OCI-LY1 (cell line): ENCODE measurements at regions not wholly inside any gene's neighbourhood (a gene's known extent, or its start where the extent isn't known, plus 50 kb on each side); places are given as distances from the start of the nearest gene placed in this dataset.

Source experiments
- H2AFZ ChIP-seq: fragments of 200-600 bp; sonication (generic), shearing (Covaris generic); 2 replicates; pipeline ENCODE4 v1.6.0; 2014; ENCODE audit warnings: antibody characterized with exemption, mild to moderate bottlenecking, low read length
- H3F3A ChIP-seq: fragments of 200-600 bp; sonication (generic), shearing (Covaris generic); 2 replicates; pipeline ENCODE4 v1.6.0; 2014; ENCODE audit warnings: mild to moderate bottlenecking, antibody characterized with exemption, low read length, moderate library complexity; ENCODE audit not compliant: insufficient read depth
- H3K27ac ChIP-seq: fragments of 200-600 bp; sonication (generic); 2 replicates; pipeline ENCODE4 v1.5.1; 2014; ENCODE audit warnings: low read length, mixed run types, mild to moderate bottlenecking, low read depth; ENCODE audit not compliant: poor library complexity, severe bottlenecking
- H3K27me3 ChIP-seq: fragments of 200-600 bp; sonication (generic); 2 replicates; pipeline ENCODE4 v1.6.0; 2014; ENCODE audit warnings: antibody characterized with exemption, mild to moderate bottlenecking, low read length, moderate library complexity; ENCODE audit not compliant: insufficient read depth
- H3K36me3 ChIP-seq: fragments of 200-600 bp; sonication (generic); 2 replicates; pipeline ENCODE4 v1.6.1; 2014; ENCODE audit warnings: mild to moderate bottlenecking, antibody characterized with exemption, low read length, moderate library complexity, mixed read lengths; ENCODE audit not compliant: insufficient read depth
- H3K4me1 ChIP-seq: fragments of 200-600 bp; sonication (generic); 2 replicates; pipeline ENCODE4 v1.5.1; 2014; ENCODE audit warnings: mild to moderate bottlenecking, low read length, moderate library complexity; ENCODE audit not compliant: insufficient read depth, severe bottlenecking
- H3K4me2 ChIP-seq: fragments of 200-600 bp; sonication (generic), shearing (Covaris generic); 2 replicates; pipeline ENCODE4 v1.6.1; 2014; ENCODE audit warnings: low read length
- H3K4me3 ChIP-seq: fragments of 200-600 bp; sonication (generic); 2 replicates; pipeline ENCODE4 v1.5.1; 2014; ENCODE audit warnings: low read length, low read depth, mild to moderate bottlenecking, mixed read lengths; ENCODE audit not compliant: poor library complexity, severe bottlenecking
- H3K79me2 ChIP-seq: fragments of 200-600 bp; shearing (Covaris generic); 2 replicates; pipeline ENCODE4 v1.6.1; 2016; ENCODE audit warnings: mixed run types, low read length, mixed read lengths; ENCODE audit not compliant: insufficient read depth
- H3K9ac ChIP-seq: fragments of 200-600 bp; sonication (generic), shearing (Covaris generic); 2 replicates; pipeline ENCODE4 v1.6.1; 2014; ENCODE audit warnings: mild to moderate bottlenecking, low read length, mixed read lengths
- H3K9me2 ChIP-seq: fragments of 200-600 bp; sonication (generic), shearing (Covaris generic); 2 replicates; pipeline ENCODE4 v1.6.1; 2014; ENCODE audit warnings: low read depth, mild to moderate bottlenecking, low read length, mixed read lengths
- H3K9me3 ChIP-seq: fragments of 200-600 bp; shearing (Covaris generic); 2 replicates; pipeline ENCODE4 v1.6.1; 2014; ENCODE audit warnings: low read length, mixed read lengths
- H4K20me1 ChIP-seq: fragments of 200-600 bp; sonication (generic), shearing (Covaris generic); 2 replicates; pipeline ENCODE4 v1.6.0; 2016; ENCODE audit warnings: mild to moderate bottlenecking, low read length; ENCODE audit not compliant: insufficient read depth
- EZH2 ChIP-seq: fragments of 200-600 bp; sonication (generic), shearing (Covaris generic); IDR thresholded peaks from 2 replicates; pipeline ENCODE4 v1.8.0; 2017; ENCODE audit warnings: borderline replicate concordance, mixed run types, mild to moderate bottlenecking, antibody characterized with exemption, low read length, moderate library complexity, mixed read lengths
- TF ChIP-seq, protein P1 (sequence below): fragments of 200-600 bp; sonication (generic), shearing (Covaris generic); IDR thresholded peaks from 2 replicates; pipeline ENCODE4 v1.5.1; 2017; ENCODE audit warnings: mild to moderate bottlenecking, antibody characterized with exemption, low read length, moderate library complexity, mixed read lengths

DNA sequence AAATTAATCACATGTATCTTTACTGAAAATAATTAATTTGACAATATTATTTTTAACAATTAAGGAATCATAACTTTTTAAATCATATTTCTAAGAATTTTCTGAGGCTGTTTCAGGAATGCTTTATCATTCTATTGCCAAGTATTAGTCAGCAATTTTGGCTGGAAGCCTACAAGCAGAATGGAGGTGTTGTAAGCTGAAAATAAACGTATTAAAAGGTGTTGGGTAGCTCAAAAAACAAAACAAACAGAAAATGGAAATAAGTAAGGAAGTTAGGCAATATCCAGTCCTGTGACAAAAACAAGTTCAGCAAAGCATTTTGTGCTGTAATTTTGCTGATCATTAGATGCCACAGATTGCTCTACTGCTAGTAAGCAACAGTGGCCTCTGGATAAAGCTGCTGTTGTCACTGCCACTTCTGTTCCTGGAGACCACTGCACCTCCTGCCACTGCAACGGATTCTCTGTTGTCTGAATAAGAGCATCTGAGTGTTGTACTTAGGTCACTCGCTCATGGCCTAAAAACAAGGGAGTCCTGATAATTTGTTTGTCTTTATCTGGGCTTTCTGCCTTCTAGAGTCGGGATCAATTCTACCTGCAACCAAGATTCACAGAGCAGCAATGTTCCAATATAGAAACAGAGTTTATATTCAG, 63.5 kb upstream of the SLITRK3 start:
- no peak overlapping the region for H3K27ac ChIP-seq
- no peaks in the 10 kb centered on the region for H3F3A ChIP-seq
- no peak overlapping the region for H3K4me2 ChIP-seq
- H4K20me1 ChIP-seq = no peaks in the 10 kb centered on the region
- no peaks in the 10 kb centered on the region for H3K36me3 ChIP-seq
- no peaks in the 10 kb centered on the region for H3K9me2 ChIP-seq
- H3K9me3 ChIP-seq = no peaks in the 10 kb centered on the region
- no peak overlapping the region for H2AFZ ChIP-seq
- H3K4me3 ChIP-seq = no peak overlapping the region
- no peaks in the 10 kb centered on the region for H3K4me1 ChIP-seq
- TF ChIP-seq, protein P1, sequence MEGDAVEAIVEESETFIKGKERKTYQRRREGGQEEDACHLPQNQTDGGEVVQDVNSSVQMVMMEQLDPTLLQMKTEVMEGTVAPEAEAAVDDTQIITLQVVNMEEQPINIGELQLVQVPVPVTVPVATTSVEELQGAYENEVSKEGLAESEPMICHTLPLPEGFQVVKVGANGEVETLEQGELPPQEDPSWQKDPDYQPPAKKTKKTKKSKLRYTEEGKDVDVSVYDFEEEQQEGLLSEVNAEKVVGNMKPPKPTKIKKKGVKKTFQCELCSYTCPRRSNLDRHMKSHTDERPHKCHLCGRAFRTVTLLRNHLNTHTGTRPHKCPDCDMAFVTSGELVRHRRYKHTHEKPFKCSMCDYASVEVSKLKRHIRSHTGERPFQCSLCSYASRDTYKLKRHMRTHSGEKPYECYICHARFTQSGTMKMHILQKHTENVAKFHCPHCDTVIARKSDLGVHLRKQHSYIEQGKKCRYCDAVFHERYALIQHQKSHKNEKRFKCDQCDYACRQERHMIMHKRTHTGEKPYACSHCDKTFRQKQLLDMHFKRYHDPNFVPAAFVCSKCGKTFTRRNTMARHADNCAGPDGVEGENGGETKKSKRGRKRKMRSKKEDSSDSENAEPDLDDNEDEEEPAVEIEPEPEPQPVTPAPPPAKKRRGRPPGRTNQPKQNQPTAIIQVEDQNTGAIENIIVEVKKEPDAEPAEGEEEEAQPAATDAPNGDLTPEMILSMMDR = no peak
- TF ChIP-seq EZH2 = no peak
- no peaks in the 10 kb centered on the region for H3K79me2 ChIP-seq
- no peak overlapping the region for H3K9ac ChIP-seq
- H3K27me3 ChIP-seq = no peaks in the 10 kb centered on the region

DNA sequence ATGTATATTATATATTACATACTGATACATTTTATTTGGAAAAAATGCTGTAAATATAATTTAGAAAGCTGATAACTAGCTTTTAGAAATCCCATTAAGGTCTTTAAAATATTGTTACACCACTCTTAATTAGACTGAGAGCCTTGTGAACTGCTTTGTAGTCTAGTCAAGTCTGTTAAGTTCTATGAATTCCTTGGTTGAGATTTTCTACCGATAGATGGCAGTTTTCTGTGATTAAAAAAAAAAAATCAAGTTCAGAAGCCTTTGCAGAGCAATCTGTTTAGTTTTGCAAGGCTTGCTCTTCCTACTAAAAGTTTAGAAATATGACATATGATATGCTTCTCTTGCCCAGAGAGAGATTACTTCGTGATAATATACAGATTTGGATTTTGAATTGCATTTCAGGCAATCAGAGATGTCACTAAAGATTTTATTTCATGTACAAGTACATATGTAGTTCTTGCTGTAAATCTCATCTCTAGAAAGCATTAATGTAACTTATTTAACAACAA, 60.4 kb upstream of the SLITRK3 start:
- no peaks in the 10 kb centered on the region for H3K4me1 ChIP-seq
- H4K20me1 ChIP-seq = no peaks in the 10 kb centered on the region
- H3K9ac ChIP-seq = no peak overlapping the region
- H3K36me3 ChIP-seq = no peaks in the 10 kb centered on the region
- H3F3A ChIP-seq = no peaks in the 10 kb centered on the region
- H3K79me2 ChIP-seq = no peaks in the 10 kb centered on the region
- no peaks in the 10 kb centered on the region for H3K27me3 ChIP-seq
- H3K9me3 ChIP-seq = no peaks in the 10 kb centered on the region
- H3K4me2 ChIP-seq = no peak overlapping the region
- no peak overlapping the region for H2AFZ ChIP-seq
- H3K27ac ChIP-seq = no peak overlapping the region
- H3K9me2 ChIP-seq = no peaks in the 10 kb centered on the region
- H3K4me3 ChIP-seq = no peak overlapping the region
- TF ChIP-seq, protein P1 = peak; percentile 28; the same call in 1 of the 2 replicates
- no peak for TF ChIP-seq EZH2

DNA sequence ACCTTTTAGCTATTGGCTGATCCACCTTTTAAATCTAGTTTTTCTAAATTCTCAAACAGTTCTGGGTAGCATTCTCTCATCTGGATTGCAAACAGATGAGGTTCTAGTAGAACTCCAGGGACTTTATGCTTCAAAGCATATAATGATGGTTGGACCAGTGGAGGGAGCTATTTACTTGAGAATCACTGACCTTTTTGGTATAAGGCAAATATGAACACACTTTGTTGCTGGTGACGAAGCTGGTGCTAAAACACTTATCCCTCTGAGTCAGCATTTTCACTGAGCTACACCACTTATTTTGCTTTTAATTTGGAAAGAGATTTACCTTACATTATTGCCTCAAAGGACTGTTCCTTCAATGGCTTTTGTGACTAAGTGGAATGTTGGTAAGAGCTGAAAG, 58.6 kb upstream of the SLITRK3 start:
- Histone ChIP-seq H3K4me2 (no peak overlapping the region), H3K27me3 (no peaks in the 10 kb centered on the region), H3F3A (no peaks in the 10 kb centered on the region), H3K79me2 (no peaks in the 10 kb centered on the region), H3K4me1 (no peaks in the 10 kb centered on the region), H3K27ac (no peak overlapping the region), H3K9me2 (no peaks in the 10 kb centered on the region), H3K9me3 (no peaks in the 10 kb centered on the region), H4K20me1 (no peaks in the 10 kb centered on the region), H3K9ac (no peak overlapping the region), H3K36me3 (no peaks in the 10 kb centered on the region), H3K4me3 (no peak overlapping the region), H2AFZ (no peak overlapping the region)
- no peak for TF ChIP-seq EZH2
- TF ChIP-seq, protein P1 = peak; percentile 34; the same call in 1 of the 2 replicates
